SK-N-SH (cell line): ENCODE measurements at regions not wholly inside any gene's neighbourhood (a gene's known extent, or its start where the extent isn't known, plus 50 kb on each side); places are given as distances from the start of the nearest gene placed in this dataset.

Experiments used
- CTCF ChIA-PET: fragments of 300-600, 350-600 bp; formaldehyde crosslinking; extraction: SDS; loops from one replicate; lab custom pipeline; 2021; lab: Yijun Ruan, JAX
- POLR2A ChIA-PET: fragments of 350-600 bp; sonication (Branson Sonifier 250); formaldehyde crosslinking; extraction: SDS; loops from one replicate; lab custom pipeline; 2020; ENCODE audit warnings: antibody characterized with exemption, inconsistent platforms; lab: Yijun Ruan, JAX
- DNase-seq: peaks from one replicate; pipeline ENCODE4 v3.0.0; 2012
- H2AFZ ChIP-seq: fragments of 200-600 bp; sonication (generic); 2 replicates; pipeline ENCODE4 v1.8.1; 2016; ENCODE audit warnings: antibody characterized with exemption, mild to moderate bottlenecking, low read depth
- H3F3A ChIP-seq: fragments of 200-600 bp; sonication (generic); replicated peaks from 2 replicates; pipeline ENCODE3; 2016; ENCODE audit warnings: antibody characterized with exemption, mild to moderate bottlenecking; ENCODE audit not compliant: insufficient read depth
- H3K27ac ChIP-seq, 2 experiments: fragments of 200-500 bp in 1 of 2; fragments of 200-600 bp in 1 of 2; sonication (Bioruptor generic) in 1 of 2; sonication (generic), shearing (Covaris generic) in 1 of 2; 2 replicates each; pipeline versions ENCODE4 v1.5.1 to v1.6.1; 2014 to 2016; ENCODE audit warnings: low read depth in 2 of 2, inconsistent platforms in 1 of 2, low read length in 1 of 2, mild to moderate bottlenecking in 1 of 2, mixed read lengths in 1 of 2
- H3K27me3 ChIP-seq: fragments of 200-600 bp; sonication (generic), shearing (Covaris generic); 2 replicates; pipeline ENCODE4 v1.6.1; 2016; ENCODE audit warnings: mixed run types; ENCODE audit not compliant: insufficient read depth
- H3K36me3 ChIP-seq, 2 experiments: fragments of 200-500 bp in 1 of 2; fragments of 200-600 bp in 1 of 2; sonication (Bioruptor generic) in 1 of 2; sonication (generic) in 1 of 2; replicated peaks in 1 of 2; 2 replicates each; pipeline versions ENCODE3 to v1.5.1; 2014 to 2016; ENCODE audit warnings: low read length in 1 of 2, mild to moderate bottlenecking in 1 of 2; ENCODE audit not compliant: insufficient read depth in 2 of 2, control insufficient read depth in 1 of 2
- H3K4me1 ChIP-seq, 2 experiments: fragments of 200-500 bp in 1 of 2; fragments of 200-600 bp in 1 of 2; sonication (Bioruptor generic) in 1 of 2; sonication (generic), shearing (Covaris generic) in 1 of 2; 2 replicates each; pipeline versions ENCODE4 v1.5.1 to v1.6.1; 2014 to 2016; ENCODE audit warnings: low read depth in 1 of 2, low read length in 1 of 2, mixed run types in 1 of 2; ENCODE audit not compliant: insufficient read depth in 2 of 2, control insufficient read depth in 1 of 2
- H3K4me2 ChIP-seq: fragments of 200-600 bp; sonication (generic), shearing (Covaris generic); 2 replicates; pipeline ENCODE4 v1.6.1; 2017; ENCODE audit warnings: mixed run types
- H3K4me3 ChIP-seq, 2 experiments: fragments of 200-500 bp in 1 of 2; fragments of 200-600 bp in 1 of 2; sonication (Bioruptor generic) in 1 of 2; sonication (generic), shearing (Covaris generic) in 1 of 2; 2 replicates each; pipeline versions ENCODE4 v1.5.1 to v1.8.1; 2014 to 2016; ENCODE audit warnings: low read depth in 2 of 2, inconsistent platforms in 1 of 2, low read length in 1 of 2, mild to moderate bottlenecking in 1 of 2, mixed read lengths in 1 of 2, moderate library complexity in 1 of 2
- H3K79me2 ChIP-seq: fragments of 200-600 bp; sonication (generic); 2 replicates; pipeline ENCODE4 v1.8.1; 2017; ENCODE audit warnings: mild to moderate bottlenecking; ENCODE audit not compliant: insufficient read depth
- H3K9ac ChIP-seq: fragments of 200-600 bp; sonication (generic); 2 replicates; pipeline ENCODE4 v1.6.1; 2017; ENCODE audit warnings: mixed run types
- H3K9me2 ChIP-seq: fragments of 200-600 bp; sonication (generic); 2 replicates; pipeline ENCODE4 v1.6.1; 2017; ENCODE audit warnings: mixed run types
- H3K9me3 ChIP-seq: fragments of 200-600 bp; sonication (generic); 2 replicates; pipeline ENCODE4 v1.6.1; 2017; ENCODE audit warnings: mixed run types, mild to moderate bottlenecking, moderate library complexity
- H4K20me1 ChIP-seq: fragments of 200-600 bp; sonication (generic); 2 replicates; pipeline ENCODE4 v1.6.1; 2017; ENCODE audit warnings: mild to moderate bottlenecking, mixed run types; ENCODE audit not compliant: insufficient read depth
- CHD2 ChIP-seq: fragments of 150-350 bp; IDR thresholded peaks from 2 replicates; pipeline ENCODE4 v1.6.1; 2018; ENCODE audit warnings: low read length; ENCODE audit not compliant: partially characterized antibody
- EP300 ChIP-seq, 2 experiments: IDR thresholded peaks; 2 replicates each; pipeline versions ENCODE4 v1.4.0 to v1.6.1; 2012; ENCODE audit warnings: borderline replicate concordance in 1 of 2, low read depth in 1 of 2, low read length in 1 of 2
- EZH2phosphoT487 ChIP-seq: fragments of 200-600 bp; sonication (generic); IDR thresholded peaks from 2 replicates; pipeline ENCODE4 v1.6.1; 2017; ENCODE audit warnings: low read depth, mixed run types, mild to moderate bottlenecking, antibody characterized with exemption, moderate library complexity, borderline replicate concordance
- GATA2 ChIP-seq: sonication (generic); formaldehyde crosslinking; IDR thresholded peaks from 2 replicates; pipeline ENCODE4 v1.5.0; 2020; ENCODE audit warnings: mild to moderate bottlenecking, missing genetic modification reagents
- JUND ChIP-seq: IDR thresholded peaks from 2 replicates; pipeline ENCODE4 v1.4.0; 2012
- MEF2A ChIP-seq: IDR thresholded peaks from 2 replicates; pipeline ENCODE4 v1.4.0; 2012; ENCODE audit warnings: low read depth, borderline replicate concordance
- NFIC ChIP-seq: IDR thresholded peaks from 2 replicates; pipeline ENCODE4 v1.4.0; 2012; ENCODE audit warnings: borderline replicate concordance
- POLR2AphosphoS5 ChIP-seq: IDR thresholded peaks from 2 replicates; pipeline ENCODE4 v1.6.1; 2012; ENCODE audit warnings: low read depth, low read length
- RAD21 ChIP-seq: IDR thresholded peaks from 2 replicates; pipeline ENCODE4 v1.6.1; 2012; ENCODE audit warnings: mild to moderate bottlenecking, low read length
- RCOR1 ChIP-seq: fragments of 150-350 bp; IDR thresholded peaks from 2 replicates; pipeline ENCODE4 v1.6.1; 2017; ENCODE audit warnings: antibody characterized with exemption, low read length
- RFX5 ChIP-seq: IDR thresholded peaks from 2 replicates; pipeline ENCODE4 v1.6.1; 2012; ENCODE audit warnings: mild to moderate bottlenecking, improper control_type of control experiment, low read length
- RXRA ChIP-seq: IDR thresholded peaks from 2 replicates; pipeline ENCODE4 v1.4.0; 2012; ENCODE audit warnings: low read depth, mild to moderate bottlenecking, borderline replicate concordance
- SIN3A ChIP-seq: IDR thresholded peaks from 2 replicates; pipeline ENCODE4 v1.6.1; 2012; ENCODE audit warnings: low read depth, mild to moderate bottlenecking, low read length, moderate library complexity, borderline replicate concordance
- TAF1 ChIP-seq: IDR thresholded peaks from 2 replicates; pipeline ENCODE4 v1.6.1; 2012; ENCODE audit warnings: low read depth, mild to moderate bottlenecking, low read length, moderate library complexity, borderline replicate concordance
- TEAD4 ChIP-seq: IDR thresholded peaks from 2 replicates; pipeline ENCODE4 v1.4.0; 2012; ENCODE audit warnings: mild to moderate bottlenecking, borderline replicate concordance; ENCODE audit not compliant: insufficient read depth
- YY1 ChIP-seq: IDR thresholded peaks from 2 replicates; pipeline ENCODE4 v1.4.0; 2012; ENCODE audit warnings: low read depth, mild to moderate bottlenecking
- WGBS: methylation state at CpG from one replicate; pipeline ENCODE4 v1.1.6; 2017; ENCODE audit warnings: low lambda C conversion rate; 5-methylcytosine and 5-hydroxymethylcytosine counted together
- TF ChIP-seq, protein P1 (sequence below): IDR thresholded peaks from 2 replicates; pipeline ENCODE4 v1.6.1; 2012; ENCODE audit warnings: mild to moderate bottlenecking, low read depth, low read length, moderate library complexity
- TF ChIP-seq, protein P2 (sequence below): IDR thresholded peaks from 2 replicates; pipeline ENCODE4 v1.4.0; 2012; ENCODE audit warnings: low read depth, borderline replicate concordance
- TF ChIP-seq, protein P3 (sequence below): IDR thresholded peaks from 2 replicates; pipeline ENCODE4 v1.4.0; 2012; ENCODE audit warnings: low read depth

DNA sequence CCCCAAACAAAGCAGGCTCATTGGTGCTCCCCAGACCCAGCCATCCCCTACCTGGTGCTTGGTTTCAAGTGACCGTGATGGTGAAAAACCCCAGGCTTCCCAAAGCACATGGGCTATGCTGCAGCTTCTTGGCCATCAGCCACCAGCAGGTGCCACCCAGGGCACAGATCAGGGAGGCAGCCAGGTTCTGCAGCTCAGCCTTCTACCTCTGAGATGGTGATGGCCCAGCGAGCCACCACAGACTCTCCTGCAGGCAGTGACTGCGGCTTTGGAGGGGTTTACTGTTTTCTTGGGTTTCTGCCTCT, 70.0 kb upstream of the ALX4 start:
- Histone ChIP-seq H3K27ac (no peak overlapping the region), H3K36me3 (no peaks in the 10 kb centered on the region), H3K79me2 (no peaks in the 10 kb centered on the region), H3F3A (no peaks in the 10 kb centered on the region), H3K4me3 (no peak overlapping the region), H3K4me1 (peaks cover 0 to 4% of the 10 kb centered on the region in 2 experiments; a peak in 1 of 4 replicates), H3K27me3 (no peaks in the 10 kb centered on the region; the same call in 1 of the 2 replicates), H3K4me2 (no peak overlapping the region), H3K9me3 (no peaks in the 10 kb centered on the region), H3K9me2 (no peaks in the 10 kb centered on the region), H4K20me1 (no peaks in the 10 kb centered on the region), H2AFZ (no peak overlapping the region), H3K9ac (no peak overlapping the region)
- DNase-seq: no peak
- 72% methylated on average over 3 of the region's 3 CpGs for WGBS
- ChIA-PET POLR2A (no interaction called here), CTCF (no interaction called here)
- TF ChIP-seq EZH2phosphoT487: no peak
- TF ChIP-seq TAF1: no peak
- TF ChIP-seq, protein P1, sequence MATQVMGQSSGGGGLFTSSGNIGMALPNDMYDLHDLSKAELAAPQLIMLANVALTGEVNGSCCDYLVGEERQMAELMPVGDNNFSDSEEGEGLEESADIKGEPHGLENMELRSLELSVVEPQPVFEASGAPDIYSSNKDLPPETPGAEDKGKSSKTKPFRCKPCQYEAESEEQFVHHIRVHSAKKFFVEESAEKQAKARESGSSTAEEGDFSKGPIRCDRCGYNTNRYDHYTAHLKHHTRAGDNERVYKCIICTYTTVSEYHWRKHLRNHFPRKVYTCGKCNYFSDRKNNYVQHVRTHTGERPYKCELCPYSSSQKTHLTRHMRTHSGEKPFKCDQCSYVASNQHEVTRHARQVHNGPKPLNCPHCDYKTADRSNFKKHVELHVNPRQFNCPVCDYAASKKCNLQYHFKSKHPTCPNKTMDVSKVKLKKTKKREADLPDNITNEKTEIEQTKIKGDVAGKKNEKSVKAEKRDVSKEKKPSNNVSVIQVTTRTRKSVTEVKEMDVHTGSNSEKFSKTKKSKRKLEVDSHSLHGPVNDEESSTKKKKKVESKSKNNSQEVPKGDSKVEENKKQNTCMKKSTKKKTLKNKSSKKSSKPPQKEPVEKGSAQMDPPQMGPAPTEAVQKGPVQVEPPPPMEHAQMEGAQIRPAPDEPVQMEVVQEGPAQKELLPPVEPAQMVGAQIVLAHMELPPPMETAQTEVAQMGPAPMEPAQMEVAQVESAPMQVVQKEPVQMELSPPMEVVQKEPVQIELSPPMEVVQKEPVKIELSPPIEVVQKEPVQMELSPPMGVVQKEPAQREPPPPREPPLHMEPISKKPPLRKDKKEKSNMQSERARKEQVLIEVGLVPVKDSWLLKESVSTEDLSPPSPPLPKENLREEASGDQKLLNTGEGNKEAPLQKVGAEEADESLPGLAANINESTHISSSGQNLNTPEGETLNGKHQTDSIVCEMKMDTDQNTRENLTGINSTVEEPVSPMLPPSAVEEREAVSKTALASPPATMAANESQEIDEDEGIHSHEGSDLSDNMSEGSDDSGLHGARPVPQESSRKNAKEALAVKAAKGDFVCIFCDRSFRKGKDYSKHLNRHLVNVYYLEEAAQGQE: no peak
- no peak for TF ChIP-seq CHD2
- TF ChIP-seq MEF2A: no peak
- no peak for TF ChIP-seq RXRA
- no peak for TF ChIP-seq GATA2 (CRISPR knock-in tag)
- TF ChIP-seq JUND: no peak
- no peak for TF ChIP-seq YY1
- no peak for TF ChIP-seq NFIC
- TF ChIP-seq POLR2AphosphoS5: no peak
- TF ChIP-seq TEAD4: no peak
- TF ChIP-seq, protein P2, sequence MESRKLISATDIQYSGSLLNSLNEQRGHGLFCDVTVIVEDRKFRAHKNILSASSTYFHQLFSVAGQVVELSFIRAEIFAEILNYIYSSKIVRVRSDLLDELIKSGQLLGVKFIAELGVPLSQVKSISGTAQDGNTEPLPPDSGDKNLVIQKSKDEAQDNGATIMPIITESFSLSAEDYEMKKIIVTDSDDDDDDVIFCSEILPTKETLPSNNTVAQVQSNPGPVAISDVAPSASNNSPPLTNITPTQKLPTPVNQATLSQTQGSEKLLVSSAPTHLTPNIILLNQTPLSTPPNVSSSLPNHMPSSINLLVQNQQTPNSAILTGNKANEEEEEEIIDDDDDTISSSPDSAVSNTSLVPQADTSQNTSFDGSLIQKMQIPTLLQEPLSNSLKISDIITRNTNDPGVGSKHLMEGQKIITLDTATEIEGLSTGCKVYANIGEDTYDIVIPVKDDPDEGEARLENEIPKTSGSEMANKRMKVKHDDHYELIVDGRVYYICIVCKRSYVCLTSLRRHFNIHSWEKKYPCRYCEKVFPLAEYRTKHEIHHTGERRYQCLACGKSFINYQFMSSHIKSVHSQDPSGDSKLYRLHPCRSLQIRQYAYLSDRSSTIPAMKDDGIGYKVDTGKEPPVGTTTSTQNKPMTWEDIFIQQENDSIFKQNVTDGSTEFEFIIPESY: no peak
- TF ChIP-seq, protein P3, sequence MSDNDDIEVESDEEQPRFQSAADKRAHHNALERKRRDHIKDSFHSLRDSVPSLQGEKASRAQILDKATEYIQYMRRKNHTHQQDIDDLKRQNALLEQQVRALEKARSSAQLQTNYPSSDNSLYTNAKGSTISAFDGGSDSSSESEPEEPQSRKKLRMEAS: no peak
- TF ChIP-seq SIN3A: no peak
- no peak for TF ChIP-seq RFX5
- TF ChIP-seq RCOR1: no peak
- TF ChIP-seq RAD21: no peak
- TF ChIP-seq EP300 (IDR thresholded peaks at IDR 0.05; ENCODE audit: borderline replicate concordance in 1 of 2, low read depth in 1 of 2, low read length in 1 of 2): no peak
